Loucy (cell line): ENCODE measurements at regions not wholly inside any gene's neighbourhood (a gene's known extent, or its start where the extent isn't known, plus 50 kb on each side); places are given as distances from the start of the nearest gene placed in this dataset.

Source experiments
- H2AFZ ChIP-seq: fragments of 200-600 bp; sonication (generic); 2 replicates; pipeline ENCODE4 v1.6.0; 2016; ENCODE audit warnings: antibody characterized with exemption, mild to moderate bottlenecking, low read length, moderate library complexity
- H3F3A ChIP-seq: fragments of 200-600 bp; 2 replicates; pipeline ENCODE4 v1.6.0; 2016; ENCODE audit warnings: antibody characterized with exemption, low read depth, mild to moderate bottlenecking
- H3K27me3 ChIP-seq: fragments of 200-600 bp; sonication (generic); 2 replicates; pipeline ENCODE4 v1.6.1; 2014; ENCODE audit warnings: low read length, mild to moderate bottlenecking; ENCODE audit not compliant: insufficient read depth, poor library complexity, severe bottlenecking
- H3K36me3 ChIP-seq: fragments of 200-600 bp; sonication (generic); 2 replicates; pipeline ENCODE4 v1.6.1; 2016; ENCODE audit warnings: low read length; ENCODE audit not compliant: insufficient read depth
- H3K4me1 ChIP-seq: fragments of 200-600 bp; sonication (generic); 2 replicates; pipeline ENCODE4 v1.5.1; 2014; ENCODE audit warnings: low read length, mild to moderate bottlenecking; ENCODE audit not compliant: insufficient read depth, poor library complexity, severe bottlenecking
- H3K4me2 ChIP-seq: fragments of 200-600 bp; sonication (generic); 2 replicates; pipeline ENCODE4 v1.6.0; 2014; ENCODE audit warnings: antibody characterized with exemption, low read length, low read depth, mild to moderate bottlenecking; ENCODE audit not compliant: poor library complexity, severe bottlenecking
- H3K4me3 ChIP-seq: fragments of 200-600 bp; sonication (generic); 2 replicates; pipeline ENCODE4 v1.5.1; 2014; ENCODE audit warnings: low read length, mild to moderate bottlenecking, mixed read lengths; ENCODE audit not compliant: poor library complexity, severe bottlenecking
- H3K79me2 ChIP-seq: fragments of 200-600 bp; sonication (generic); 2 replicates; pipeline ENCODE4 v1.6.1; 2014; ENCODE audit warnings: low read length; ENCODE audit not compliant: insufficient read depth
- H3K9ac ChIP-seq: fragments of 200-600 bp; sonication (generic); 2 replicates; pipeline ENCODE4 v1.6.0; 2014; ENCODE audit warnings: mild to moderate bottlenecking, low read depth, low read length, moderate library complexity; ENCODE audit not compliant: poor library complexity, severe bottlenecking
- H3K9me2 ChIP-seq: fragments of 200-600 bp; sonication (generic); replicated peaks from 2 replicates; pipeline ENCODE4 v1.6.1; 2016; ENCODE audit warnings: low read depth, low read length, mixed read lengths
- H3K9me3 ChIP-seq: fragments of 200-600 bp; sonication (generic); 2 replicates; pipeline ENCODE4 v1.6.1; 2014; ENCODE audit warnings: mild to moderate bottlenecking, antibody characterized with exemption, low read length, low read depth; ENCODE audit not compliant: insufficient read depth
- H4K20me1 ChIP-seq: fragments of 200-600 bp; sonication (generic); 2 replicates; pipeline ENCODE4 v1.6.0; 2014; ENCODE audit warnings: antibody characterized with exemption, low read length, mild to moderate bottlenecking; ENCODE audit not compliant: insufficient read depth, poor library complexity, severe bottlenecking
- CTCF ChIP-seq: fragments of 200-600 bp; sonication (generic); conservative IDR thresholded peaks from 2 replicates; pipeline ENCODE4 v1.5.1; 2014; ENCODE audit warnings: mild to moderate bottlenecking, antibody characterized with exemption, low read length
- EZH2phosphoT487 ChIP-seq: fragments of 200-600 bp; IDR thresholded peaks from 2 replicates; pipeline ENCODE4 v1.6.1; 2018; ENCODE audit warnings: antibody characterized with exemption, mild to moderate bottlenecking, moderate library complexity, borderline replicate concordance

- H3K27me3 ChIP-seq = no peaks in the 10 kb centered on the region
- no peaks in the 10 kb centered on the region for H3K4me1 ChIP-seq
- no peak overlapping the region for H3K4me2 ChIP-seq
- no peaks in the 10 kb centered on the region for H3K36me3 ChIP-seq
- H3K9me3 ChIP-seq = no peaks in the 10 kb centered on the region
- no peaks in the 10 kb centered on the region for H3K9me2 ChIP-seq
- no peaks in the 10 kb centered on the region for H3F3A ChIP-seq
- TF ChIP-seq CTCF = no peak
- TF ChIP-seq EZH2phosphoT487 = no peak
- H3K4me3 ChIP-seq = no peak overlapping the region
- no peak overlapping the region for H2AFZ ChIP-seq
- no peaks in the 10 kb centered on the region for H3K79me2 ChIP-seq
- no peaks in the 10 kb centered on the region for H4K20me1 ChIP-seq
- H3K9ac ChIP-seq = no peak overlapping the region
Observed at GRCh38 chr11:27263046-27263445, 100.0 kb downstream of the CCDC34 start.

DNA sequence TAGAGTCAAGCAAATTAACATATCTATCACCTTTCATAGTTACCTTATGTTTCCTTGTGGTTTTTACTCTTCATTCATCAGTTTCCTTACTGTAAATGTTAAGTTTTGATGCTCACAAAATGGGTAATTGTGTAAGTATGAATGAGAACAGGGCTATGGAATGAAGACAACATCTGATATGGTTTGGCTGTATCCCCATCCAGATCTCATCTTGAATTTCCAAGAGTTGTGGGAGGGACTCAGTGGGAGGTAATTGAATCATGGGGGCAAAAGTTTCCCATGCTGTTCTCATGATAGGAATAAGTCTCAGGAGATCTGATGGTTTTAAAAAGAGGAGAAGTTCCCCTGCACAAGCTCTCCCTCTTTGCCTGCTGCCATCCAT is 107.6 kb downstream of the CCDC34 start:
- TF ChIP-seq EZH2phosphoT487 (no peak), CTCF (no peak)
- no peaks in the 10 kb centered on the region for H4K20me1 ChIP-seq

GRCh38 chr11:27254744-27255446 is 108.1 kb downstream of the CCDC34 start:
- Histone ChIP-seq H3F3A (no peaks in the 10 kb centered on the region), H3K36me3 (no peaks in the 10 kb centered on the region), H3K27me3 (no peaks in the 10 kb centered on the region), H4K20me1 (no peaks in the 10 kb centered on the region), H3K79me2 (no peaks in the 10 kb centered on the region), H3K9me3 (no peaks in the 10 kb centered on the region), H3K9ac (no peak overlapping the region), H3K9me2 (no peaks in the 10 kb centered on the region), H2AFZ (no peak overlapping the region), H3K4me3 (no peak overlapping the region), H3K4me2 (no peak overlapping the region), H3K4me1 (no peaks in the 10 kb centered on the region)
- TF ChIP-seq CTCF = no peak

More for the DNA sequence above, 107.6 kb downstream of the CCDC34 start:
- H3K9me2 ChIP-seq = no peaks in the 10 kb centered on the region
- H3K36me3 ChIP-seq = no peaks in the 10 kb centered on the region
- H3K27me3 ChIP-seq = no peaks in the 10 kb centered on the region
- H3K4me3 ChIP-seq = no peak overlapping the region
- no peak overlapping the region for H2AFZ ChIP-seq
- H3K79me2 ChIP-seq = no peaks in the 10 kb centered on the region
- H3K9me3 ChIP-seq = no peaks in the 10 kb centered on the region
- H3F3A ChIP-seq = no peaks in the 10 kb centered on the region
- H3K4me2 ChIP-seq = no peak overlapping the region
- no peaks in the 10 kb centered on the region for H3K4me1 ChIP-seq
- H3K9ac ChIP-seq = no peak overlapping the region
